NCI-H748 treated with DMSO at 0.1 percent for 48 hours (cell line): ENCODE measurements at regions not wholly inside any gene's neighbourhood (a gene's known extent, or its start where the extent isn't known, plus 50 kb on each side); places are given as distances from the start of the nearest gene placed in this dataset.

ENCODE experiments used
- DNase-seq: peaks from one replicate; lab custom pipeline; 2025; lab: John Stamatoyannopoulos, UW

GRCh38 chr6:165229216-165229615 is 80.2 kb downstream of the C6orf118 start:
- DNase-seq = no peak

GRCh38 chr6:165227644-165228329 is 81.6 kb downstream of the C6orf118 start:
- no peak for DNase-seq

GRCh38 chr6:165223736-165224135 is 85.7 kb downstream of the C6orf118 start:
- no peak for DNase-seq

GRCh38 chr6:165223101-165223500 is 86.3 kb downstream of the C6orf118 start:
- no peak for DNase-seq

- DNase-seq = no peak
These were observed 86.9 kb downstream of the C6orf118 start for GRCh38 chr6:165222315-165223025.

- no peak for DNase-seq
These were observed 89.4 kb downstream of the C6orf118 start for GRCh38 chr6:165220045-165220444.

GRCh38 chr6:165219629-165220028 is 89.8 kb downstream of the C6orf118 start:
- DNase-seq = no peak

GRCh38 chr6:165218829-165219228 is 90.6 kb downstream of the C6orf118 start:
- no peak for DNase-seq

- no peak for DNase-seq
These were observed 102.6 kb downstream of the C6orf118 start for GRCh38 chr6:165206798-165207197.

GRCh38 chr6:165205632-165206031 is 103.8 kb downstream of the C6orf118 start:
- DNase-seq = no peak

GRCh38 chr6:165204807-165205545 is 104.4 kb downstream of the C6orf118 start:
- no peak for DNase-seq

GRCh38 chr6:165200178-165200577 is 109.2 kb downstream of the C6orf118 start:
- no peak for DNase-seq

GRCh38 chr6:165191461-165191860 is 117.9 kb downstream of the C6orf118 start:
- DNase-seq = no peak

- no peak for DNase-seq
These were observed 122.8 kb downstream of the C6orf118 start for GRCh38 chr6:165186441-165187205.

GRCh38 chr6:165186041-165186440 is 123.4 kb downstream of the C6orf118 start:
- no peak for DNase-seq

GRCh38 chr6:165184192-165184979 is 125.0 kb downstream of the C6orf118 start:
- DNase-seq = peak; percentile 83

GRCh38 chr6:165183496-165184140 is 125.8 kb downstream of the C6orf118 start:
- DNase-seq = no peak

- no peak for DNase-seq
These were observed 126.3 kb downstream of the C6orf118 start for GRCh38 chr6:165183071-165183470.

- no peak for DNase-seq
These were observed 127.4 kb downstream of the C6orf118 start for GRCh38 chr6:165181951-165182414.

GRCh38 chr6:165178056-165178455 is 131.3 kb downstream of the C6orf118 start:
- no peak for DNase-seq

GRCh38 chr6:165173484-165173883 is 135.9 kb downstream of the C6orf118 start:
- DNase-seq = no peak
